ENCODE measurements at regions not wholly inside any gene's neighbourhood (a gene's known extent, or its start where the extent isn't known, plus 50 kb on each side); places are given as distances from the start of the nearest gene placed in this dataset.

DNA sequence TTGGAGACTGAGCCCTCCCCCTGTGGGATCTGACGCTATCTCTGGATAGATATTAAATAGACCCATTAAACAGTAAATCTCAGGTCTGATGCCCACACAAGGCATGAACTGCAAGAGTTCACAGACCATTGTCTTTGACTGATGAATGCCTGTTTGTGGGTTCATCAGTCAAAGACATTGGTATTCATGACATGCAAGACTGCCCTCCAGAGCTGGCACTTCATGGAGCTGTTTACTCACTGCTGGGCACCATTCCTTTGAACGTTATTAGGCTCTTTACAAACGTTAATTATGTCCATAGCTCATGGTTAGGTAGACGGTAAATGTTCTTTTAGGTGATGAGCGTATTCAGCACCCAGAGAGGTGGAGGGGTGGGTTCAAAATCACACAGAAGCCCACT, 111.8 kb upstream of the PABPC3 start:
- no peak for TF ChIP-seq TAF1 (IDR thresholded peaks at IDR 0.05; ENCODE audit: borderline replicate concordance, low read depth, low read length)
- no peak for TF ChIP-seq CREM (IDR thresholded peaks at IDR 0.05; ENCODE audit: low read depth)
